ENCODE measurements at regions not wholly inside any gene's neighbourhood (a gene's known extent, or its start where the extent isn't known, plus 50 kb on each side); places are given as distances from the start of the nearest gene placed in this dataset.

- TF ChIP-seq POLR2A (IDR thresholded peaks at IDR 0.05; ENCODE audit: low read length) (no peak), GATA1 (IDR thresholded peaks at IDR 0.05; ENCODE audit: low read depth, low read length) (no peak)
These were observed 292.6 kb upstream of the MIR17HG start for GRCh38 chr13:91054902-91055301.

Measured in erythroblast (primary cell).